GM23338 (cell line): ENCODE measurements at regions not wholly inside any gene's neighbourhood (a gene's known extent, or its start where the extent isn't known, plus 50 kb on each side); places are given as distances from the start of the nearest gene placed in this dataset.

Experiments used
- ATAC-seq: fragments of 200-7000 bp; cut with Tn5 transposase; 3 replicates; pipeline ENCODE4 v1.9.1; 2020
- DNase-seq: peaks from one replicate; pipeline ENCODE4 v3.0.0-alpha.2; 2015; ENCODE audit warnings: low spot score
- H2AFZ ChIP-seq: fragments of 200-600 bp; sonication (generic); 2 replicates; pipeline ENCODE4 v1.8.0; 2016; ENCODE audit warnings: antibody characterized with exemption, mild to moderate bottlenecking, moderate library complexity
- H3F3A ChIP-seq: fragments of 200-600 bp; sonication (generic); replicated peaks from 2 replicates; pipeline ENCODE4 v1.8.0; 2017; ENCODE audit warnings: antibody characterized with exemption, mixed run types, low read depth
- H3K27ac ChIP-seq: fragments of 200-600 bp; sonication (generic); 2 replicates; pipeline ENCODE4 v1.6.1; 2016; ENCODE audit warnings: low read depth
- H3K27me3 ChIP-seq: fragments of 200-600 bp; sonication (generic); 2 replicates; pipeline ENCODE4 v1.8.0; 2016; ENCODE audit warnings: mild to moderate bottlenecking, mixed run types, moderate library complexity; ENCODE audit not compliant: insufficient read depth
- H3K36me3 ChIP-seq: fragments of 200-600 bp; sonication (generic); 2 replicates; pipeline ENCODE4 v1.8.0; 2016; ENCODE audit warnings: mild to moderate bottlenecking; ENCODE audit not compliant: insufficient read depth
- H3K4me1 ChIP-seq: fragments of 200-600 bp; sonication (generic); 2 replicates; pipeline ENCODE4 v1.8.0; 2016; ENCODE audit warnings: mild to moderate bottlenecking, moderate library complexity; ENCODE audit not compliant: insufficient read depth
- H3K4me2 ChIP-seq: fragments of 200-600 bp; sonication (generic); 2 replicates; pipeline ENCODE4 v1.7.1; 2017; ENCODE audit warnings: mixed run types
- H3K4me3 ChIP-seq: fragments of 200-600 bp; sonication (generic); 2 replicates; pipeline ENCODE4 v1.6.1; 2016; ENCODE audit warnings: mixed run types
- H3K79me2 ChIP-seq: fragments of 200-600 bp; sonication (generic); replicated peaks from 2 replicates; pipeline ENCODE4 v1.8.0; 2017; ENCODE audit warnings: mild to moderate bottlenecking; ENCODE audit not compliant: insufficient read depth
- H3K9me2 ChIP-seq: fragments of 200-600 bp; sonication (generic); 2 replicates; pipeline ENCODE4 v1.8.0; 2017; ENCODE audit not compliant: insufficient read depth
- H4K20me1 ChIP-seq: fragments of 200-600 bp; sonication (generic); replicated peaks from 2 replicates; pipeline ENCODE4 v1.8.0; 2017; ENCODE audit warnings: mild to moderate bottlenecking; ENCODE audit not compliant: insufficient read depth
- H3K27ac Mint-ChIP-seq: 2 replicates; pipeline ENCODE4 v1.8.0; 2020; ENCODE audit warnings: inconsistent platforms, mild to moderate bottlenecking, moderate library complexity, mixed read lengths
- H3K27me3 Mint-ChIP-seq: 3 replicates; pipeline ENCODE4 v1.8.0; 2022; ENCODE audit warnings: low read depth, mild to moderate bottlenecking, moderate library complexity, mixed read lengths, inconsistent platforms; ENCODE audit not compliant: insufficient read depth, poor library complexity
- H3K36me3 Mint-ChIP-seq: 3 replicates; pipeline ENCODE4 v1.8.0; 2021; ENCODE audit warnings: low read depth, mild to moderate bottlenecking, inconsistent platforms, moderate library complexity, mixed read lengths
- H3K4me1 Mint-ChIP-seq: 3 replicates; pipeline ENCODE4 v1.8.0; 2020; ENCODE audit warnings: mild to moderate bottlenecking, inconsistent platforms, mixed read lengths
- H3K4me3 Mint-ChIP-seq: 3 replicates; pipeline ENCODE4 v1.8.0; 2021; ENCODE audit warnings: moderate library complexity, mild to moderate bottlenecking, inconsistent platforms, mixed read lengths
- H3K9me3 Mint-ChIP-seq: 3 replicates; pipeline ENCODE4 v1.8.0; 2020; ENCODE audit warnings: moderate library complexity, mild to moderate bottlenecking, inconsistent platforms, mixed read lengths
- CREB1 ChIP-seq: fragments of 250-450 bp; sonication (Bioruptor Pico); IDR thresholded peaks from 2 replicates; pipeline ENCODE4 v1.5.0; 2020; ENCODE audit warnings: low read depth, mild to moderate bottlenecking, moderate library complexity
- CTCF ChIP-seq, 2 experiments: fragments of 200-600 bp in 1 of 2; sonication (generic) in 1 of 2; conservative IDR thresholded peaks; 2 replicates each; pipeline versions ENCODE4 v1.5.1 to v1.6.1; 2016 to 2017; ENCODE audit warnings: antibody characterized with exemption in 2 of 2, low read depth in 2 of 2, mild to moderate bottlenecking in 2 of 2, moderate library complexity in 1 of 2
- EZH2phosphoT487 ChIP-seq: fragments of 200-600 bp; sonication (generic); IDR thresholded peaks from one replicate; pipeline ENCODE4 v1.8.1; 2018; ENCODE audit warnings: antibody characterized with exemption; ENCODE audit not compliant: unreplicated experiment
- JUNB ChIP-seq: IDR thresholded peaks from one replicate; pipeline ENCODE4 v1.6.1; 2016; ENCODE audit warnings: antibody characterized with exemption; ENCODE audit not compliant: unreplicated experiment
- NANOG ChIP-seq: IDR thresholded peaks from 2 replicates; pipeline ENCODE4 v1.6.1; 2016; ENCODE audit warnings: antibody characterized with exemption, borderline replicate concordance
- STAT1 ChIP-seq: IDR thresholded peaks from one replicate; pipeline ENCODE4 v1.6.1; 2016; ENCODE audit warnings: antibody characterized with exemption; ENCODE audit not compliant: unreplicated experiment
- ZNF114 ChIP-seq: fragments of 250-450 bp; sonication (Bioruptor Pico); IDR thresholded peaks from 2 replicates; pipeline ENCODE4 v1.5.0; 2020; ENCODE audit warnings: mild to moderate bottlenecking, moderate library complexity
- ZNF331 ChIP-seq: fragments of 250-450 bp; sonication (Bioruptor Pico); IDR thresholded peaks from 2 replicates; pipeline ENCODE4 v1.5.0; 2020; ENCODE audit warnings: low read depth, mild to moderate bottlenecking, moderate library complexity
- TF ChIP-seq, protein P1 (sequence below): IDR thresholded peaks from one replicate; pipeline ENCODE4 v1.6.1; 2018; ENCODE audit warnings: antibody characterized with exemption; ENCODE audit not compliant: unreplicated experiment

- TF ChIP-seq, protein P1, sequence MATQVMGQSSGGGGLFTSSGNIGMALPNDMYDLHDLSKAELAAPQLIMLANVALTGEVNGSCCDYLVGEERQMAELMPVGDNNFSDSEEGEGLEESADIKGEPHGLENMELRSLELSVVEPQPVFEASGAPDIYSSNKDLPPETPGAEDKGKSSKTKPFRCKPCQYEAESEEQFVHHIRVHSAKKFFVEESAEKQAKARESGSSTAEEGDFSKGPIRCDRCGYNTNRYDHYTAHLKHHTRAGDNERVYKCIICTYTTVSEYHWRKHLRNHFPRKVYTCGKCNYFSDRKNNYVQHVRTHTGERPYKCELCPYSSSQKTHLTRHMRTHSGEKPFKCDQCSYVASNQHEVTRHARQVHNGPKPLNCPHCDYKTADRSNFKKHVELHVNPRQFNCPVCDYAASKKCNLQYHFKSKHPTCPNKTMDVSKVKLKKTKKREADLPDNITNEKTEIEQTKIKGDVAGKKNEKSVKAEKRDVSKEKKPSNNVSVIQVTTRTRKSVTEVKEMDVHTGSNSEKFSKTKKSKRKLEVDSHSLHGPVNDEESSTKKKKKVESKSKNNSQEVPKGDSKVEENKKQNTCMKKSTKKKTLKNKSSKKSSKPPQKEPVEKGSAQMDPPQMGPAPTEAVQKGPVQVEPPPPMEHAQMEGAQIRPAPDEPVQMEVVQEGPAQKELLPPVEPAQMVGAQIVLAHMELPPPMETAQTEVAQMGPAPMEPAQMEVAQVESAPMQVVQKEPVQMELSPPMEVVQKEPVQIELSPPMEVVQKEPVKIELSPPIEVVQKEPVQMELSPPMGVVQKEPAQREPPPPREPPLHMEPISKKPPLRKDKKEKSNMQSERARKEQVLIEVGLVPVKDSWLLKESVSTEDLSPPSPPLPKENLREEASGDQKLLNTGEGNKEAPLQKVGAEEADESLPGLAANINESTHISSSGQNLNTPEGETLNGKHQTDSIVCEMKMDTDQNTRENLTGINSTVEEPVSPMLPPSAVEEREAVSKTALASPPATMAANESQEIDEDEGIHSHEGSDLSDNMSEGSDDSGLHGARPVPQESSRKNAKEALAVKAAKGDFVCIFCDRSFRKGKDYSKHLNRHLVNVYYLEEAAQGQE: no peak
- TF ChIP-seq JUNB: no peak
- TF ChIP-seq NANOG: no peak
- TF ChIP-seq CTCF (conservative IDR thresholded peaks at IDR 0.05; ENCODE audit: low read depth in 2 of 2): no peak
Observed at GRCh38 chr18:72372076-72372475, 172.1 kb downstream of the CBLN2 start (continued).

GRCh38 chr18:72368308-72368707 lies 175.8 kb downstream of the CBLN2 start:
- H3K27me3 ChIP-seq: no peaks in the 10 kb centered on the region
- H4K20me1 ChIP-seq: no peaks in the 10 kb centered on the region
- ATAC-seq: no peak
- DNase-seq: no peak
- no peak overlapping the region for H3K4me2 ChIP-seq
- H3K9me2 ChIP-seq: no peaks in the 10 kb centered on the region
- Mint-ChIP-seq H3K27ac (no peak overlapping the region), H3K9me3 (peaks cover 84% of the 10 kb centered on the region), H3K27me3 (peaks cover 2% of the 10 kb centered on the region), H3K4me3 (no peak overlapping the region), H3K4me1 (no peaks in the 10 kb centered on the region), H3K36me3 (peaks cover 18% of the 10 kb centered on the region)
- no peak overlapping the region for H3K27ac ChIP-seq
- H3K4me1 ChIP-seq: no peaks in the 10 kb centered on the region
- H3K79me2 ChIP-seq: no peaks in the 10 kb centered on the region
- no peak overlapping the region for H3K4me3 ChIP-seq
- peaks cover 5% of the 10 kb centered on the region; the same call in 1 of the 2 replicates for H3K36me3 ChIP-seq
- TF ChIP-seq JUNB: no peak
- H3F3A ChIP-seq: no peaks in the 10 kb centered on the region
- H2AFZ ChIP-seq: no peak overlapping the region

DNA sequence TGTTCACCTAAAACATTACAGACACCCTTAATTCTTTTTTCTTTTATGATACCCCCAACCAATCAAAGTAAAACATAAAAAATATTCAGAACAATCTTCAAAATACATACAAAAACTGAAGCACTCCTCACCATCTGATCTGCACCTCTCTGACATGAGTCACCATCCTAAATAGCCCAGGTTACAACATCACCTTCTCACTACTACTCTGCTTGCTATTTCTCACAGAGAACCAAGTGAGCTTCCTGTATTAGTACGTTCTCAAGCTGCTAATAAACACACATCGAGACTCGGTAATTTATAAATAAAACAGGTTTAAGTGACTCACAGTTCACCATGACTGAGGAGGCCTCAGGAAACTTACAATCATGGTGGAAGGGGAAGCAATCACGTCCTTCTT lies 183.5 kb downstream of the CBLN2 start:
- H3F3A ChIP-seq: no peaks in the 10 kb centered on the region
- Mint-ChIP-seq H3K4me3 (no peak overlapping the region), H3K27ac (no peak overlapping the region), H3K36me3 (peaks cover 31% of the 10 kb centered on the region), H3K9me3 (peaks cover 82% of the 10 kb centered on the region), H3K4me1 (no peaks in the 10 kb centered on the region), H3K27me3 (no peaks in the 10 kb centered on the region)
- ATAC-seq (no peak), DNase-seq (no peak)
- no peaks in the 10 kb centered on the region for H4K20me1 ChIP-seq
- H3K27me3 ChIP-seq: no peaks in the 10 kb centered on the region
- H3K4me3 ChIP-seq: no peak overlapping the region
- no peak overlapping the region for H2AFZ ChIP-seq
- H3K4me2 ChIP-seq: no peak overlapping the region
- no peaks in the 10 kb centered on the region for H3K4me1 ChIP-seq
- peaks cover 9% of the 10 kb centered on the region for H3K36me3 ChIP-seq
- H3K79me2 ChIP-seq: no peaks in the 10 kb centered on the region
- no peaks in the 10 kb centered on the region for H3K9me2 ChIP-seq
- H3K27ac ChIP-seq: no peak overlapping the region
- TF ChIP-seq STAT1: no peak
- TF ChIP-seq ZNF114: no peak
- TF ChIP-seq CTCF (conservative IDR thresholded peaks at IDR 0.05; ENCODE audit: low read depth in 2 of 2): no peak
- TF ChIP-seq EZH2phosphoT487: no peak
- no peak for TF ChIP-seq CREB1 (CRISPR knock-in tag)
- TF ChIP-seq ZNF331 (CRISPR knock-in tag): no peak
